ENCODE measurements at regions not wholly inside any gene's neighbourhood (a gene's known extent, or its start where the extent isn't known, plus 50 kb on each side); places are given as distances from the start of the nearest gene placed in this dataset.

DNA sequence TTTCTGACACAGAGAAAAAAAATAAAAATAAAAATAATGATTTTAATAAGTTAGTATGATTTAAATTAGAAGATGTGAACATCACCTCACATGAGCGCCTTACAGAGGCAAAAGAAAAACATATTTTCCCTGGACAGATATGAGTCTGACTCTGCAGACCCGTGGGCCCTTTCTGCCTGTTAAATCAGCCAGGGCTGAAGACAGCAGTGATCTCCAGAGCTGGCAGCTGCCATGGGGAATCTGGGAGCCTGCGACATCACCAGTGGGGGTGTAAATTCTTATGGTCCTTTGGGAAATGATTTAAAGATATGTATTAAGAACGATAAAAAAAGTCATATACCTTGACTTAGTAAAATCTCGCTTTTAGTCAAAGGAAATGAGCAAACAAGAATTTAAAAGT lies 65.7 kb upstream of the FOXF1 start:
- no peaks in the 10 kb centered on the region for H3K9me3 ChIP-seq
- no peaks in the 10 kb centered on the region for H3K36me3 ChIP-seq
- ATAC-seq (no peak), DNase-seq (no peak), FAIRE-seq (no peak)
- intact Hi-C loops (cut with DNase I): no loop called here
- WGBS, 2 donors: 54 to 64% methylated on average over 5 of the region's 5 CpGs
- no peak overlapping the region for H3K27ac ChIP-seq
- H3K4me1 ChIP-seq: no peaks in the 10 kb centered on the region
- no peak for TF ChIP-seq CTCF (IDR thresholded peaks at IDR 0.05)
- H3K4me3 ChIP-seq: no peak overlapping the region
- H3K27me3 ChIP-seq: no peaks in the 10 kb centered on the region

- 68 to 73% methylated on average over 7 of the region's 7 CpGs for WGBS, 2 donors
These were observed 64.0 kb upstream of the FOXF1 start for GRCh38 chr16:86446279-86446678.

GRCh38 chr16:86447228-86447627 lies 63.1 kb upstream of the FOXF1 start:
- no peak for DNase-seq
- intact Hi-C loops (cut with DNase I): no loop called here

More at GRCh38 chr16:86446279-86446678, 64.0 kb upstream of the FOXF1 start:
- FAIRE-seq: no peak
- H3K4me3 ChIP-seq: no peak overlapping the region
- peaks cover 0 to 2% (median 0%) of the 10 kb centered on the region in 4 donors for H3K27me3 ChIP-seq
- no peaks in the 10 kb centered on the region for H3K36me3 ChIP-seq
- no peaks in the 10 kb centered on the region for H3K4me1 ChIP-seq
- H3K9me3 ChIP-seq: no peaks in the 10 kb centered on the region
- intact Hi-C loops (cut with DNase I): no loop called here
- no peak overlapping the region for H3K27ac ChIP-seq
- no peak for TF ChIP-seq CTCF (IDR thresholded peaks at IDR 0.05)
- DNase-seq: no peak
- no peak for ATAC-seq

DNA sequence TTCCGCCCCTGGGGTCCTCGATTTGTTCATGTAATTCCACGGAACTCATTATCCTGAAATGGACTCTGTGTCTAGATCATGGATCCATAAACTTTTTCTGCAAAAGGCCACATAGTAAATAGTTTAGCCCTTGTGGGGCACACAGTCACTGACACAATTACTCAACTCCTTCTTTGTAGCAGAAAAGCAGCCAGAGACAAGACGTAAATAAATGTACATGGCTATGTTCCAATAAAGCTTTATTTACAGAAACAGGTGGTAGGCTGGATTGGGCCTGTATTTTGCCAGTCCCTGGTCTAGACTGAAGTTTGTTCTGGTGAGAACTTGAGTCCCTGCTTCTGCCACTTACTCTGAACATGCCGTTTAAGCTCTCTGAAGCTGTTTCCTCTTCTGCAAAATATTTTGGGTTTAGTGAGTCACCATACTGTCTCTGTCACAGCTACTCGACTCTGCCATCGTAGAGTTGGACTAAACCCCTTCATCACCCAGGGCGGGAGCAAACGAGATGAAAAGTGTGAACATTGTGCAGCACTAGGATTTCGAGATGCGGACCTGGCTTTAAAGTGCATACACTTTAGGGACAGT lies 61.9 kb upstream of the FOXF1 start:
- Histone ChIP-seq H3K9me3 (no peaks in the 10 kb centered on the region), H3K4me1 (no peaks in the 10 kb centered on the region), H3K4me3 (no peak overlapping the region), H3K27me3 (peaks cover 0 to 6% (median 0%) of the 10 kb centered on the region in 4 donors), H3K27ac (no peak overlapping the region), H3K36me3 (no peaks in the 10 kb centered on the region)
- intact Hi-C loops (cut with DNase I): no loop called here
- FAIRE-seq: no peak
- 67 to 78% methylated on average over 11 of the region's 11 CpGs for WGBS, 2 donors
- no peak for ATAC-seq
- DNase-seq: no peak
- TF ChIP-seq CTCF (IDR thresholded peaks at IDR 0.05): no peak

More at GRCh38 chr16:86447228-86447627, 63.1 kb upstream of the FOXF1 start:
- Histone ChIP-seq H3K27me3 (peaks cover 0 to 6% (median 0%) of the 10 kb centered on the region in 4 donors), H3K4me1 (no peaks in the 10 kb centered on the region), H3K27ac (no peak overlapping the region), H3K36me3 (no peaks in the 10 kb centered on the region), H3K4me3 (no peak overlapping the region), H3K9me3 (no peaks in the 10 kb centered on the region)
- ATAC-seq (no peak), FAIRE-seq (no peak)
- TF ChIP-seq CTCF (IDR thresholded peaks at IDR 0.05): no peak
- WGBS, 2 donors: 60 to 81% methylated on average over 3 of the region's 3 CpGs

DNA sequence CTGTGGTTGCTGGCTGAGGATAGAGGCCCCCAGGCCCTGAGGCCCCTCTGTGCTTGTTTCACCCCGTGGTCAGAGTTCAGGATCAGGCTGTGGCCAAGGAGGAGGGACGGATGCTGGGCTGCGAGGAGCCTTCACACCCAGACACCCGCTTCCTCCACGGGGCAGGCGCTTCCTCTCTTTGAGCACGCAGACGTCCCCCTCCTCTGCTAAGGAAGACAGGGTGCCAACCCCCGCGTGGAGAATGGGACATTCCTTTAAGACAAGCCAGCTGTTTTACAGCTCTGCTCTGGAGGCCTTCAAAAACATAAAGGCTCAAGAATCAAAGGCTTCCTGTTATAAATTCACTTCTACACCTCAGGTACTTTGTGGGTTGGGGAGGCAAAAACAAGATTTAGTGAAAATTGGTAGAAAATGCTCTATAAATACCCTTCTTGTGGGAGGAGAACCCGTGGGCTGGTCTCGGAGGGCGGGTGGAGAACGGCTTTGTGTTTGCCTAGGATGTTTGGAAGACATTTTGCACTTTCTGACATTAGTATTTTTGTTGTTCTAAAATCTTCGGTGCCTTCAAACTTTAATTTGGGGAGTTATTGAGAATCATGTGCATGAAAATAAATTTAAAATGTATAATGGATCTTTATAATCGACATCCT lies 60.8 kb upstream of the FOXF1 start:
- ATAC-seq: no peak
- Histone ChIP-seq H3K36me3 (no peaks in the 10 kb centered on the region), H3K27ac (no peak overlapping the region), H3K27me3 (peaks cover 0 to 6% (median 0%) of the 10 kb centered on the region in 4 donors), H3K4me3 (no peak overlapping the region), H3K9me3 (no peaks in the 10 kb centered on the region), H3K4me1 (no peaks in the 10 kb centered on the region)
- WGBS, 2 donors: 50 to 61% methylated on average over 16 of the region's 16 CpGs
- TF ChIP-seq CTCF (IDR thresholded peaks at IDR 0.05): no peak
- FAIRE-seq: no peak
- no peak for DNase-seq
- intact Hi-C loops (cut with DNase I): no loop called here

Data from pancreas (tissue), 10 donors.